K562 (cell line): ENCODE measurements at regions not wholly inside any gene's neighbourhood (a gene's known extent, or its start where the extent isn't known, plus 50 kb on each side); places are given as distances from the start of the nearest gene placed in this dataset.

Experiments
- BRD4 ChIP-seq: fragments of 200-600 bp; sonication (generic); IDR thresholded peaks from 2 replicates; pipeline ENCODE4 v1.6.1; 2017; ENCODE audit warnings: inconsistent platforms
- CBX3 ChIP-seq, 2 experiments: IDR thresholded peaks; 1 replicate in 1 of 2; 2 replicates in 1 of 2; pipeline ENCODE4 v1.6.1; 2012; ENCODE audit warnings: inconsistent platforms in 2 of 2, low read length in 2 of 2, borderline replicate concordance in 1 of 2, control low read depth in 1 of 2
- CHAMP1 ChIP-seq: fragments of 450-650 bp; IDR thresholded peaks from 2 replicates; pipeline ENCODE4 v1.6.1; 2016; ENCODE audit warnings: mild to moderate bottlenecking
- CTBP1 ChIP-seq: fragments of 450-650 bp; IDR thresholded peaks from 2 replicates; pipeline ENCODE4 v1.6.1; 2016; ENCODE audit warnings: borderline replicate concordance
- FOSL1 ChIP-seq: fragments of 200-800 bp; sonication (Bioruptor generic); conservative IDR thresholded peaks from 2 replicates; pipeline ENCODE4 v1.6.1; 2016; ENCODE audit warnings: missing genetic modification characterization, missing compliant biosample characterization
- HMGN3 ChIP-seq: IDR thresholded peaks from 2 replicates; pipeline ENCODE4 v1.6.1; 2011; ENCODE audit warnings: borderline replicate concordance, low read depth, mild to moderate bottlenecking, mixed read lengths, low read length; ENCODE audit not compliant: insufficient read length; ENCODE audit errors: extremely low read depth
- IRF9 ChIP-seq: fragments of 450-650 bp; IDR thresholded peaks from 2 replicates; pipeline ENCODE4 v1.6.1; 2016; ENCODE audit warnings: missing biosample characterization, missing genetic modification characterization
- KAT7 ChIP-seq: sonication (generic); formaldehyde crosslinking; IDR thresholded peaks from 2 replicates; pipeline ENCODE4 v1.8.0; 2022; ENCODE audit warnings: missing genetic modification reagents, mild to moderate bottlenecking, borderline replicate concordance
- MAFK ChIP-seq: IDR thresholded peaks from 2 replicates; pipeline ENCODE4 v1.6.1; 2011; ENCODE audit warnings: low read length, improper control_type of control experiment
- MCM7 ChIP-seq, 2 experiments: fragments of 450-650 bp; IDR thresholded peaks; 2 replicates each; pipeline ENCODE4 v1.6.1; 2016 to 2018
- MEIS2 ChIP-seq: fragments of 450-650 bp; IDR thresholded peaks from 2 replicates; pipeline ENCODE4 v1.6.1; 2014; ENCODE audit warnings: mild to moderate bottlenecking; ENCODE audit not compliant: partially characterized antibody
- STAT6 ChIP-seq: sonication (generic); formaldehyde crosslinking; IDR thresholded peaks from 2 replicates; pipeline ENCODE4 v1.8.1; 2023; ENCODE audit warnings: mild to moderate bottlenecking, missing genetic modification reagents
- TAL1 ChIP-seq: fragments of 450-650 bp; IDR thresholded peaks from 2 replicates; pipeline ENCODE4 v1.6.1; 2016; ENCODE audit warnings: mild to moderate bottlenecking
- TRIM28 ChIP-seq: fragments of 450-650 bp; IDR thresholded peaks from 2 replicates; pipeline ENCODE4 v1.6.1; 2017
- TSC22D4 ChIP-seq: fragments of 450-650 bp; IDR thresholded peaks from 2 replicates; pipeline ENCODE4 v1.6.1; 2016; ENCODE audit warnings: missing genetic modification characterization, missing biosample characterization, control low read depth
- ZNF551 ChIP-seq: fragments of 250-450 bp; sonication (Bioruptor Pico); IDR thresholded peaks from 2 replicates; pipeline ENCODE4 v1.5.0; 2021; ENCODE audit warnings: mild to moderate bottlenecking, moderate library complexity
- ZNF609 ChIP-seq: sonication (generic); formaldehyde crosslinking; IDR thresholded peaks from 2 replicates; pipeline ENCODE4 v1.8.1; 2023; ENCODE audit warnings: missing genetic modification reagents, mild to moderate bottlenecking, borderline replicate concordance

- TF ChIP-seq FOSL1 (tag) = peak; percentile 59
- peak in 1 of 2 experiments; percentile 76; a peak in 1 of 3 replicates for TF ChIP-seq CBX3 (IDR thresholded peaks at IDR 0.05; ENCODE audit: borderline replicate concordance in 1 of 2, low read length in 2 of 2)
- no peak for TF ChIP-seq HMGN3
- peak; percentile 99 for TF ChIP-seq BRD4
- peak; percentile 48; the same call in 1 of the 2 replicates for TF ChIP-seq TAL1
- no peak for TF ChIP-seq STAT6
- peak; percentile 57 for TF ChIP-seq MAFK
- peak; percentile 94 for TF ChIP-seq CHAMP1
- no peak for TF ChIP-seq IRF9 (tag)
- TF ChIP-seq KAT7 (CRISPR knock-in tag) = peak; percentile 63; the same call in 1 of the 2 replicates
- peak; percentile 77 for TF ChIP-seq TRIM28
- peak; percentile 83 for TF ChIP-seq MEIS2
- TF ChIP-seq TSC22D4 (tag) = no peak
- peak; percentile 84 for TF ChIP-seq ZNF609 (CRISPR knock-in tag)
- peak; percentile 99 for TF ChIP-seq CTBP1
- 0 out of 4 replicates have a peak, but pooled peaks of 1 of the 2 experiments have one; percentile 10 for TF ChIP-seq MCM7 (IDR thresholded peaks at IDR 0.05)
- TF ChIP-seq ZNF551 = no peak
Observed at GRCh38 chr6:27592481-27593199, 119.7 kb upstream of the ZNF184 start (continued).
